ENCODE measurements at regions not wholly inside any gene's neighbourhood (a gene's known extent, or its start where the extent isn't known, plus 50 kb on each side); places are given as distances from the start of the nearest gene placed in this dataset.

- Histone ChIP-seq H3K4me1 (ENCODE audit: control insufficient read depth in 5 of 5, insufficient read depth in 5 of 5, low read length in 5 of 5) (no peaks in the 10 kb centered on the region), H3K4me3 (no peak overlapping the region), H3K27ac (ENCODE audit: low read depth in 1 of 2, low read length in 1 of 2) (no peak overlapping the region), H3K36me3 (ENCODE audit: control insufficient read depth in 4 of 4, insufficient read depth in 4 of 4, low read length in 4 of 4) (no peaks in the 10 kb centered on the region), H3K9me3 (ENCODE audit: control insufficient read depth in 4 of 4, insufficient read depth in 3 of 4, low read length in 3 of 4) (no peaks in the 10 kb centered on the region), H3K27me3 (ENCODE audit: control insufficient read depth in 3 of 3, insufficient read depth in 3 of 3, low read length in 2 of 3) (no peaks in the 10 kb centered on the region), H3K9ac (ENCODE audit: insufficient read depth in 1 of 2, low read length in 2 of 2) (no peak overlapping the region)
- WGBS, 2 donors: 76 to 78% methylated on average over 4 of the region's 4 CpGs
- no peak for TF ChIP-seq CTCF (IDR thresholded peaks at IDR 0.05; ENCODE audit: control extremely low read depth, extremely low read depth)
- ATAC-seq (ENCODE audit: insufficient read depth, low FRiP score) (no peak), DNase-seq (peak in 1 of 3 donors; percentile 4)
Measured at GRCh38 chr2:48912110-48912509, 156.6 kb upstream of the LHCGR start.

DNA sequence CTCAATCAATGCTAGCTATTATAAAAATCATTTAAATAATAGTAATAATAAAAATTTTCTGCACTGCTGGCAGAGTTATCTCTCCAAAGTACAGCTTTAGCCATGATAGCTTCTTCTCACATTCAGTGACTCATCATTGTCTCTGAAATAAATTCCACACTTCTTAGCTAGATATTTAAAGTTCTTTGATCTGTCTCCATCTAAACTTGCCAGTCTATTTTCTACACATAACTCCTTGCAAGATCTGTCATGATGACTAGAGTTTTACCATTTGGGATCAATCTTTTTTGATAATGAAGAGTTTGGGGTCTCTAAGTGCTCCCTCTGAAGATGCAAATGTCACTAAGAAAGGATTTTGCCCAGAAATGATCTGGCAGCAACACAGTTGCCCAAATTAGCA, 155.4 kb upstream of the LHCGR start:
- TF ChIP-seq CTCF (IDR thresholded peaks at IDR 0.05; ENCODE audit: control extremely low read depth, extremely low read depth): no peak
- DNase-seq: no peak
- no peak for ATAC-seq (ENCODE audit: insufficient read depth, low FRiP score)
- Histone ChIP-seq H3K9ac (ENCODE audit: insufficient read depth in 1 of 2, low read length in 2 of 2) (no peak overlapping the region), H3K4me1 (ENCODE audit: control insufficient read depth in 5 of 5, insufficient read depth in 5 of 5, low read length in 5 of 5) (peaks cover 0 to 6% (median 0%) of the 10 kb centered on the region in 5 donors), H3K36me3 (ENCODE audit: control insufficient read depth in 4 of 4, insufficient read depth in 4 of 4, low read length in 4 of 4) (no peaks in the 10 kb centered on the region), H3K27me3 (ENCODE audit: control insufficient read depth in 3 of 3, insufficient read depth in 3 of 3, low read length in 2 of 3) (no peaks in the 10 kb centered on the region), H3K27ac (ENCODE audit: low read depth in 1 of 2, low read length in 1 of 2) (no peak overlapping the region), H3K4me3 (no peak overlapping the region), H3K9me3 (ENCODE audit: control insufficient read depth in 4 of 4, insufficient read depth in 3 of 4, low read length in 3 of 4) (no peaks in the 10 kb centered on the region)

GRCh38 chr2:48906633-48907032, 151.1 kb upstream of the LHCGR start:
- Histone ChIP-seq H3K36me3 (ENCODE audit: control insufficient read depth in 4 of 4, insufficient read depth in 4 of 4, low read length in 4 of 4) (no peaks in the 10 kb centered on the region), H3K4me1 (ENCODE audit: control insufficient read depth in 5 of 5, insufficient read depth in 5 of 5, low read length in 5 of 5) (peaks cover 0 to 6% (median 0%) of the 10 kb centered on the region in 5 donors), H3K27me3 (ENCODE audit: control insufficient read depth in 3 of 3, insufficient read depth in 3 of 3, low read length in 2 of 3) (no peaks in the 10 kb centered on the region), H3K4me3 (no peak overlapping the region), H3K27ac (ENCODE audit: low read depth in 1 of 2, low read length in 1 of 2) (no peak overlapping the region), H3K9ac (ENCODE audit: insufficient read depth in 1 of 2, low read length in 2 of 2) (no peak overlapping the region), H3K9me3 (ENCODE audit: control insufficient read depth in 4 of 4, insufficient read depth in 3 of 4, low read length in 3 of 4) (no peaks in the 10 kb centered on the region)
- WGBS, 2 donors: 70 to 78% methylated on average over 3 of the region's 3 CpGs
- ATAC-seq (ENCODE audit: insufficient read depth, low FRiP score) (no peak), DNase-seq (peak in 2 of 3 donors; percentile 18 to 20)
- no peak for TF ChIP-seq CTCF (IDR thresholded peaks at IDR 0.05; ENCODE audit: control extremely low read depth, extremely low read depth)

GRCh38 chr2:48905696-48906095, 150.2 kb upstream of the LHCGR start:
- Histone ChIP-seq H3K4me1 (ENCODE audit: control insufficient read depth in 5 of 5, insufficient read depth in 5 of 5, low read length in 5 of 5) (peaks cover 0 to 6% (median 0%) of the 10 kb centered on the region in 5 donors), H3K4me3 (no peak overlapping the region), H3K36me3 (ENCODE audit: control insufficient read depth in 4 of 4, insufficient read depth in 4 of 4, low read length in 4 of 4) (no peaks in the 10 kb centered on the region), H3K27me3 (ENCODE audit: control insufficient read depth in 3 of 3, insufficient read depth in 3 of 3, low read length in 2 of 3) (no peaks in the 10 kb centered on the region), H3K9ac (ENCODE audit: insufficient read depth in 1 of 2, low read length in 2 of 2) (no peak overlapping the region), H3K27ac (ENCODE audit: low read depth in 1 of 2, low read length in 1 of 2) (no peak overlapping the region), H3K9me3 (ENCODE audit: control insufficient read depth in 4 of 4, insufficient read depth in 3 of 4, low read length in 3 of 4) (no peaks in the 10 kb centered on the region)
- ATAC-seq (ENCODE audit: insufficient read depth, low FRiP score) (no peak), DNase-seq (no peak)
- 72 to 88% methylated on average over 10 of the region's 10 CpGs for WGBS, 2 donors
- TF ChIP-seq CTCF (IDR thresholded peaks at IDR 0.05; ENCODE audit: control extremely low read depth, extremely low read depth): no peak

Measured in lung (tissue), 11 donors.